ENCODE measurements at regions not wholly inside any gene's neighbourhood (a gene's known extent, or its start where the extent isn't known, plus 50 kb on each side); places are given as distances from the start of the nearest gene placed in this dataset.

DNA sequence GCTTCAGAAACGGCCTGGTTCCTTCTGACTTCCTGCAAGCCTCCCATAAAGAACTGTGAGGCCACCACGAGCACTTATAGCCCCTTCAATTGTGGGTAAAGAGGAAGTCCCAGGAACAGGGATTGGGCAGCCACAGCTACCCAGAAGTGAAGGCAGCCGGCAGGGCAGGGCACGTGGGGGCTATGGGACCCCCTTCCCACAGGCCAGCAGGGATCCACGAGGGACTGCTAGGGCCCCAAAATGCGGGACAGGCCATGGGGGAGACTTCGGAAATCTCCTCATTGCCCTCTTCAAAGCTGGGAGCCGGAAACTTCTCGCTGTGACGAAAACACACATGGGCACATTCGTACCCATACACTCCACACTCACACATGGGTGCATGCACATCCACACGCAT, 196.1 kb upstream of the SALL3 start:
- no peak overlapping the region for H3K4me3 ChIP-seq (ENCODE audit: low read depth, low read length)
- DNase-seq (ENCODE audit: low read depth) = no peak
- no peak for TF ChIP-seq CTCF (conservative IDR thresholded peaks at IDR 0.05; ENCODE audit: low read depth, low read length)

- TF ChIP-seq CTCF (conservative IDR thresholded peaks at IDR 0.05; ENCODE audit: low read depth, low read length) = no peak
- DNase-seq (ENCODE audit: low read depth) = no peak
Measured at GRCh38 chr18:78784861-78785260, 194.8 kb upstream of the SALL3 start.

DNA sequence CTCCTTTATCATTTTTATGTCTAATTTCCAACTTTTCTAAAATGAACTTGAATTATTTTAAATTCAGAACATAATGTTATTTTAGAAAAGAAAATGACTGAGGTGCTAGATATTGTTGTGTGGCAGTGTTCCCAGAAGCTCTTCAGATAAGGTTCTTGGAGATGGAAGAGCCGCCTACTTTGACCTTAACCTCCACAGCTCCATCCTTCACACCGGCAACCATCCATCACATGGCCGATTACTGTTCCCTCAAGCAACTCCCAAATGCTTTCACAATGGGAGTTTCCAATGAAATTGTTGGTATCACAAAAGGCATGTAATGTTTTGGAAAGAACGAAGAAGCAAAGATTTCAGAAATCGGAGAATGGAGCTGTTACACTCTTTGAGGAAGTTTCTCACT, 193.9 kb upstream of the SALL3 start:
- TF ChIP-seq CTCF (conservative IDR thresholded peaks at IDR 0.05; ENCODE audit: low read depth, low read length) = no peak

More at GRCh38 chr18:78784861-78785260, 194.8 kb upstream of the SALL3 start:
- H3K4me3 ChIP-seq (ENCODE audit: low read depth, low read length) = no peak overlapping the region

GRCh38 chr18:78786776-78787175, 192.8 kb upstream of the SALL3 start:
- TF ChIP-seq CTCF (conservative IDR thresholded peaks at IDR 0.05; ENCODE audit: low read depth, low read length) = no peak
- H3K4me3 ChIP-seq (ENCODE audit: low read depth, low read length) = no peak overlapping the region
- no peak for DNase-seq (ENCODE audit: low read depth)

More for the DNA sequence above, 193.9 kb upstream of the SALL3 start:
- H3K4me3 ChIP-seq (ENCODE audit: low read depth, low read length) = no peak overlapping the region
- no peak for DNase-seq (ENCODE audit: low read depth)

- TF ChIP-seq CTCF (conservative IDR thresholded peaks at IDR 0.05; ENCODE audit: low read depth, low read length) = no peak
- DNase-seq (ENCODE audit: low read depth) = no peak
- no peak overlapping the region for H3K4me3 ChIP-seq (ENCODE audit: low read depth, low read length)
Measured at GRCh38 chr18:78787751-78788150, 191.9 kb upstream of the SALL3 start.

DNA sequence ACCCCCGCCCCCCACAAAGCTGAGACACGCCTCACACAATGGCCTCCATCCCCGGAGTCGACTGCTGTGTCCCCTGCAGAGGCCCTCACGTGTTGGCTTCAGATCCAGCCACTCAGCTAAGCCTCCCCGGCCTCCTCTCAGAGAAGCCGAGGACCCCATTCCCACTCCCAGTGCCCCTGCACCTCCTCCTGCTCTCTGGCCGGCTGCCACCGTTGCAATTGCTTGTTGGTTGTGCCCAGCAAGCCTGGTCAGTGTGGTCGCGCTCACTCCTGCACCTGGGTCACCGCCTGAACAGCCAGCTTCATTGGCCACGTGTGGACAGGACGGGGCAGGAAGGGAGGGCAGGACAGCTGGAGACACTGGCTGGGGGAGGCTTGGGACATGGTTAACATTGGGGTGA, 191.5 kb upstream of the SALL3 start:
- TF ChIP-seq CTCF (conservative IDR thresholded peaks at IDR 0.05; ENCODE audit: low read depth, low read length) = no peak
- H3K4me3 ChIP-seq (ENCODE audit: low read depth, low read length) = no peak overlapping the region
- DNase-seq (ENCODE audit: low read depth) = no peak

DNA sequence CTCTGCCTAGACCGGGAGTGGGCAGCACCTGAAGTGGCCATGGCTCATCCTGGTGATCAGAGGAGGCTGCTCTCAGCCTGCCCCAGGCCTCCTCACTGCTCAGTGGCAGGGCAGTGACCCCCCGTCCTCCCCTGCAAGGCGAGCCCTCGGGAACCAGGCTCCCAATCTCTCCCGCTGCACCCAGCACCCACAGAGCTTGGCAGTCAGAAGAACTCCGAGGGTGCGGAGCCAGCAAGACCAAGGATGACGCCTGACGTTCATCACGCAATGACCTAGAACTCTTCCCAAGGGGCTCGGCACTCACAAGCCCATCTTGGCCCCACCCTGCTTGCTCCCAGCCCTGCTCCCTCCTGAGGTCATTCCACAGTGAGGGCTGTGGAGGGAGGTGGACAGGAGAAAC, 189.8 kb upstream of the SALL3 start:
- no peak for TF ChIP-seq CTCF (conservative IDR thresholded peaks at IDR 0.05; ENCODE audit: low read depth, low read length)
- no peak for DNase-seq (ENCODE audit: low read depth)
- no peak overlapping the region for H3K4me3 ChIP-seq (ENCODE audit: low read depth, low read length)
